Thyroid gland (tissue), 4 donors: ENCODE measurements at regions not wholly inside any gene's neighbourhood (a gene's known extent, or its start where the extent isn't known, plus 50 kb on each side); places are given as distances from the start of the nearest gene placed in this dataset.

Experiments
- DNase-seq, 2 donors: peaks; one replicate each; pipeline ENCODE4 v3.0.0-alpha.2; 2019
- H3K27ac ChIP-seq, 3 donors: fragments of 200-600 bp; sonication (generic); 1 replicate in 2 of 3; 2 replicates in 1 of 3; pipeline ENCODE4 v1.5.1; 2016 to 2019; ENCODE audit warnings: mild to moderate bottlenecking in 1 of 3, moderate library complexity in 1 of 3
- H3K27me3 ChIP-seq: fragments of 200-600 bp; sonication (generic); one replicate; pipeline ENCODE4 v1.5.1; 2019
- H3K36me3 ChIP-seq, 2 donors: fragments of 200-600 bp; sonication (generic); one replicate each; pipeline ENCODE4 v1.5.1; 2016 to 2019
- H3K4me1 ChIP-seq, 2 donors: fragments of 200-600 bp; sonication (generic); one replicate each; pipeline ENCODE4 v1.5.1; 2017 to 2019
- H3K4me3 ChIP-seq, 3 donors: fragments of 200-600 bp; sonication (generic); replicated peaks in 1 of 3; 1 replicate in 2 of 3; 2 replicates in 1 of 3; pipeline ENCODE4 v1.5.1; 2016; ENCODE audit warnings: mild to moderate bottlenecking in 1 of 3
- H3K9me3 ChIP-seq: fragments of 200-600 bp; sonication (generic); one replicate; pipeline ENCODE4 v1.5.1; 2017
- CTCF ChIP-seq, 6 experiments: fragments of 200-600 bp in 3 of 6; fragments of 450-650 bp in 3 of 6; sonication (generic) in 3 of 6; IDR thresholded peaks; one replicate each; pipeline ENCODE4 v1.5.1; 2016 to 2019; ENCODE audit warnings: antibody characterized with exemption in 6 of 6, mild to moderate bottlenecking in 2 of 6, inconsistent platforms in 1 of 6, moderate library complexity in 1 of 6
- POLR2A ChIP-seq, 2 donors: fragments of 450-650 bp; IDR thresholded peaks; one replicate each; pipeline ENCODE4 v1.6.1; 2017; ENCODE audit warnings: antibody characterized with exemption in 2 of 2, mild to moderate bottlenecking in 2 of 2, moderate library complexity in 1 of 2
- whole genome bisulfite sequencing, 2 donors: methylation state at CpG; one replicate each; pipeline ENCODE4 v1.1.5; 2017; 5-methylcytosine and 5-hydroxymethylcytosine counted together
- intact Hi-C: fragments of 100-400 bp; cut with DNase I; formaldehyde crosslinking; loops from one replicate; pipeline ENCODE4 v1.15.1; 2023

DNA sequence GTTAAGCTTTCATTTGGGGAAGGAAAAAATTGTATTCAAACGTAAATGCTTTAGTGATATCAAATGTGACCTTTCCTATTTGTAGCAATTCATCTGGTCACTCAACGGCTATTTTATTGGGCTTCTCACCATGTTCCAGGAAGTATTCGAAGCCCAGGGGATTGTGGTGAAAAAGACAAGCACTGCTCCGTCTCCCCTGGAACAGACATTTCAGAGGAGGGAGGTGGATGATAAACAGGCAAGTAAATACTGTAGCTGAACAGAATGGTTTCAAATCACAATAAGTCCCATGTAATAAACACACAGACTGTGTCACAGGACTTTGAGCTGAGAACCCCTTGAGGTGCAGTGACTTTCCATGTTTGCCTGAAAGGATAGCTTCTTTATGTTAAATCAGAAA lies 464.7 kb upstream of the HNRNPA3 start:
- H3K4me3 ChIP-seq, result no peak overlapping the region
- H3K4me1 ChIP-seq, result peaks cover 0 to 13% of the 10 kb centered on the region in 2 donors
- no peak for DNase-seq
- H3K36me3 ChIP-seq, result no peaks in the 10 kb centered on the region
- H3K27me3 ChIP-seq, result no peaks in the 10 kb centered on the region
- intact Hi-C loops, result no loop called here
- TF ChIP-seq POLR2A (IDR thresholded peaks at IDR 0.05) (no peak), CTCF (IDR thresholded peaks at IDR 0.05) (no peak)
- WGBS, 2 donors, result 61 to 72% methylated on average over 4 of the region's 4 CpGs
- no peaks in the 10 kb centered on the region for H3K9me3 ChIP-seq
- H3K27ac ChIP-seq, result no peak overlapping the region

GRCh38 chr2:176748662-176749061 lies 463.9 kb upstream of the HNRNPA3 start:
- no peak for DNase-seq
- Histone ChIP-seq H3K27me3 (no peaks in the 10 kb centered on the region), H3K9me3 (no peaks in the 10 kb centered on the region), H3K36me3 (no peaks in the 10 kb centered on the region), H3K4me1 (peaks cover 0 to 17% of the 10 kb centered on the region in 2 donors), H3K4me3 (no peak overlapping the region), H3K27ac (no peak overlapping the region)
- WGBS, 2 donors, result 82 to 85% methylated on average over 2 of the region's 2 CpGs
- intact Hi-C loops, result no loop called here
- no peak for TF ChIP-seq POLR2A (IDR thresholded peaks at IDR 0.05)
- TF ChIP-seq CTCF (IDR thresholded peaks at IDR 0.05), result no peak

GRCh38 chr2:176751314-176752227 lies 461.0 kb upstream of the HNRNPA3 start:
- Histone ChIP-seq H3K4me1 (peaks cover 0 to 21% of the 10 kb centered on the region in 2 donors), H3K9me3 (no peaks in the 10 kb centered on the region), H3K27me3 (no peaks in the 10 kb centered on the region), H3K36me3 (no peaks in the 10 kb centered on the region), H3K4me3 (no peak overlapping the region), H3K27ac (no peak overlapping the region)
- WGBS, 2 donors, result 78 to 80% methylated on average over 6 of the region's 6 CpGs
- DNase-seq, result no peak
- TF ChIP-seq CTCF (IDR thresholded peaks at IDR 0.05) (no peak), POLR2A (IDR thresholded peaks at IDR 0.05) (no peak)
- intact Hi-C loops, result no loop called here

DNA sequence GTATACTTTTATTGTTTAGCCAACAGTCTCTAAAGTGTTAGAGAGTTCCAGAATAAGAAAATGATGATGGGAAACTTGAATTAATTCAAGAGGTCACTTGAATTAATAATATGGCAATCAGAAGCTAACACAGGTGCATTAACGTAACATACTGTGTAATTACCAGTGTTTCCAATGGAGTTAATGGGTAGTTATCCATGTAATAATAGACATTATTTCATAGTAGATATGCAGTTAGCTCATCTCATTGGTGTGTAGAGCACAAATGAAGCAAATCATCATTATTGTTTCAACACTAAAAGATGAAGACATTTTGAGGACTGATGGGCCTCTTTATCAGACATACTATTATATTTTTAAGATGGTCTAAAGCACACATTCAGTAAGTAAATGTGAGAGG lies 460.3 kb upstream of the HNRNPA3 start:
- Histone ChIP-seq H3K9me3 (no peaks in the 10 kb centered on the region), H3K4me1 (peaks cover 0 to 21% of the 10 kb centered on the region in 2 donors), H3K4me3 (no peak overlapping the region), H3K27ac (no peak overlapping the region), H3K36me3 (no peaks in the 10 kb centered on the region), H3K27me3 (no peaks in the 10 kb centered on the region)
- intact Hi-C loops, result no loop called here
- DNase-seq, result no peak
- TF ChIP-seq POLR2A (IDR thresholded peaks at IDR 0.05) (no peak), CTCF (IDR thresholded peaks at IDR 0.05) (no peak)
- WGBS, 2 donors, result 96 to 98% methylated on average over 1 of the region's 1 CpG

DNA sequence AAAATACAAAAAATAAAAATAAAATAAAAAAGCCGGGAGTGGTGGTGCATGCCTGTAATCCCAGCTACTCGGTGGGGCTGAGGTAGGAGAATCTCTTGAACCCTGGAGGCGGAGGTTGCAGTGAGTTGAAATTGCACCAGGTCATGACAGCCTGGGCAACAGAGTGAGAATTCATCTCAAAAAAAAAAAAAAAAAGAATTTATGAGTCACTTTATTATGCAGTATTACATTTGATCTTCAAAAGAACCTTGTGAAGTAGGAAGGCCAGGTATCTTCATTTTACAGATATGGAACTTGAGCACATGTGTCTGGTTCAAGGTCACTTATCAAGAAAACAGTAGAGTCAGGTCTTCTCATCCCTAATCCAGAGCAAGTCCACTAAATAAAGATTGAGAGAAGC lies 459.4 kb upstream of the HNRNPA3 start:
- intact Hi-C loops, result no loop called here
- H3K9me3 ChIP-seq, result no peaks in the 10 kb centered on the region
- no peak overlapping the region for H3K27ac ChIP-seq

More for the DNA sequence above, 459.4 kb upstream of the HNRNPA3 start:
- TF ChIP-seq POLR2A (IDR thresholded peaks at IDR 0.05), result no peak
- no peak for TF ChIP-seq CTCF (IDR thresholded peaks at IDR 0.05)
- no peak for DNase-seq
- Histone ChIP-seq H3K4me1 (peaks cover 0 to 13% of the 10 kb centered on the region in 2 donors), H3K4me3 (no peak overlapping the region), H3K36me3 (no peaks in the 10 kb centered on the region), H3K27me3 (no peaks in the 10 kb centered on the region)
- WGBS, 2 donors, result 88 to 94% methylated on average over 3 of the region's 3 CpGs
